BE2C (cell line): ENCODE measurements at regions not wholly inside any gene's neighbourhood (a gene's known extent, or its start where the extent isn't known, plus 50 kb on each side); places are given as distances from the start of the nearest gene placed in this dataset.

ENCODE experiments used
- DNase-seq: peaks from one replicate; pipeline ENCODE4 v3.0.0-alpha.2; 2020
- H3K27me3 ChIP-seq: fragments of 250-450 bp; sonication (Bioruptor Pico); 2 replicates; pipeline ENCODE4 v1.5.1; 2020; ENCODE audit warnings: mild to moderate bottlenecking
- H3K36me3 ChIP-seq: fragments of 250-450 bp; sonication (Bioruptor Pico); 2 replicates; pipeline ENCODE4 v1.5.1; 2020; ENCODE audit warnings: mild to moderate bottlenecking
- H3K4me1 ChIP-seq: fragments of 250-450 bp; sonication (Bioruptor Pico); 2 replicates; pipeline ENCODE4 v1.5.1; 2020
- H3K4me3 ChIP-seq: 2 replicates; pipeline ENCODE4 v1.5.1; 2011; ENCODE audit warnings: low read depth, low read length
- H3K9me3 ChIP-seq: fragments of 250-450 bp; sonication (Bioruptor Pico); 2 replicates; pipeline ENCODE4 v1.5.1; 2020
- CTCF ChIP-seq: IDR thresholded peaks from 2 replicates; pipeline ENCODE4 v1.5.1; 2012; ENCODE audit warnings: mild to moderate bottlenecking, low read depth, low read length

- no peaks in the 10 kb centered on the region for H3K9me3 ChIP-seq
- H3K27me3 ChIP-seq, result no peaks in the 10 kb centered on the region
- no peak for DNase-seq
- H3K36me3 ChIP-seq, result no peaks in the 10 kb centered on the region
- no peaks in the 10 kb centered on the region for H3K4me1 ChIP-seq
- no peak overlapping the region for H3K4me3 ChIP-seq
- TF ChIP-seq CTCF, result no peak
Observed at GRCh38 chr14:98298481-98299244, 973.3 kb downstream of the BCL11B start.

GRCh38 chr14:98301681-98302080, 970.3 kb downstream of the BCL11B start:
- Histone ChIP-seq H3K27me3 (no peaks in the 10 kb centered on the region), H3K4me3 (no peak overlapping the region), H3K36me3 (no peaks in the 10 kb centered on the region), H3K4me1 (no peaks in the 10 kb centered on the region), H3K9me3 (no peaks in the 10 kb centered on the region)
- TF ChIP-seq CTCF, result no peak
- no peak for DNase-seq

GRCh38 chr14:98304574-98304973, 967.4 kb downstream of the BCL11B start:
- Histone ChIP-seq H3K9me3 (no peaks in the 10 kb centered on the region), H3K4me1 (no peaks in the 10 kb centered on the region), H3K4me3 (no peak overlapping the region), H3K27me3 (no peaks in the 10 kb centered on the region), H3K36me3 (no peaks in the 10 kb centered on the region)
- no peak for DNase-seq
- TF ChIP-seq CTCF, result no peak

- DNase-seq, result no peak
- TF ChIP-seq CTCF, result no peak
- no peaks in the 10 kb centered on the region for H3K9me3 ChIP-seq
Observed at GRCh38 chr14:98309591-98309990, 962.4 kb downstream of the BCL11B start.

GRCh38 chr14:98312006-98312405, 960.0 kb downstream of the BCL11B start:
- no peak overlapping the region for H3K4me3 ChIP-seq
- no peaks in the 10 kb centered on the region for H3K4me1 ChIP-seq
- H3K9me3 ChIP-seq, result no peaks in the 10 kb centered on the region
- H3K27me3 ChIP-seq, result no peaks in the 10 kb centered on the region
- no peak for TF ChIP-seq CTCF
- no peaks in the 10 kb centered on the region for H3K36me3 ChIP-seq
- no peak for DNase-seq

More at GRCh38 chr14:98309591-98309990, 962.4 kb downstream of the BCL11B start:
- Histone ChIP-seq H3K4me3 (no peak overlapping the region), H3K4me1 (no peaks in the 10 kb centered on the region), H3K27me3 (no peaks in the 10 kb centered on the region), H3K36me3 (no peaks in the 10 kb centered on the region)

GRCh38 chr14:98321841-98322240, 950.2 kb downstream of the BCL11B start:
- DNase-seq, result no peak
- H3K36me3 ChIP-seq, result no peaks in the 10 kb centered on the region
- no peak for TF ChIP-seq CTCF
- H3K4me3 ChIP-seq, result no peak overlapping the region
- H3K27me3 ChIP-seq, result no peaks in the 10 kb centered on the region
- H3K4me1 ChIP-seq, result no peaks in the 10 kb centered on the region
- H3K9me3 ChIP-seq, result no peaks in the 10 kb centered on the region
